Urothelium cell line (cell line): ENCODE measurements at regions not wholly inside any gene's neighbourhood (a gene's known extent, or its start where the extent isn't known, plus 50 kb on each side); places are given as distances from the start of the nearest gene placed in this dataset.

ENCODE experiments used
- DNase-seq: peaks from one replicate; pipeline ENCODE4 v3.0.0; 2011; ENCODE audit warnings: low spot score, mixed read lengths
- FAIRE-seq: peaks from 2 replicates; lab custom pipeline; 2011; peaks lifted over from hg19 to GRCh38; lab: Jason Lieb, UNC

DNA sequence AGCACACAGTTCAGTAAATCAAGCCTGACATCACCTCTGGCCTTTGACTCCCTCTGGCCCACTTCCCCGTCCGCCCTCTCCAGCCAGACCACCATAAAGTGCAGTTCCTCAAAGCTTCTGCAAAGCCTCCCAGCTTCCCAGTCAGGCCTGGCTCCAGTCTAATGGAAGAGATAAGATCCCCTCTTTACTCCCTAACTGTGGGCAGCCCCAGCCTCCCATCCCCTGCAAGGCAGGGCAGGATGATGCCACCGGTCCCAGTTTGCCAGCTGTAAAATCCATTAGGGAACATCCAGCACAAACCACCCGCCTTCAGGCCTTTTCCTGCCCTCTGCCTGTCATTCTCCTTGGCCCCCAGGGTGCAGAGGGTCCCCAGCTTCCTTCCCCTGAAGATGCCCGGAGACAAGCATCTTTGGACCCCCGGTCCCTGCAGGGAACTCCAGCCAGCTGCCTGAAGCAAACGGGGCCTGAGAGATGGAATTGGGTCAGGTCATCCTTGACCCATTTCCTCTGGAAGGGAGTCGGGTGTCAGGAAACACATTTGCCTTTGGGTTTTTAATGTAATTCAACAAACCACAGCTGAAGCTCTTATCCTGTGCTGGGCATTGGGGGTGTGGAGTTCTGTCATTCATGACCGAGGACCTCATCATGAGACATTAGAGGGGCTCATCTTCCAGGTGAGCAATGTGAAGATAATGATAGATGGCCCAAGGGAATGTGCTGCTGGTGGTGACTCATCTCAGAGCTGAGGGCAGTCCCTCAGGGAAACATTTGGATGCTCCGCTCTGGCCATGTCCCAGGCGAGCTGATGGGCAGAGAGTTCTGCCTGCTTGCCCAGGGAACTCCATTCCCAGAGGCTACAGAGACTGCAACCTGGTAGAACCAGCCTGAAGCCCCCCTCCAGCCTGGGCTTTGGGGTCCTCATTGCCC, 93.8 kb upstream of the CLMN start:
- DNase-seq (no peak), FAIRE-seq (no peak)

DNA sequence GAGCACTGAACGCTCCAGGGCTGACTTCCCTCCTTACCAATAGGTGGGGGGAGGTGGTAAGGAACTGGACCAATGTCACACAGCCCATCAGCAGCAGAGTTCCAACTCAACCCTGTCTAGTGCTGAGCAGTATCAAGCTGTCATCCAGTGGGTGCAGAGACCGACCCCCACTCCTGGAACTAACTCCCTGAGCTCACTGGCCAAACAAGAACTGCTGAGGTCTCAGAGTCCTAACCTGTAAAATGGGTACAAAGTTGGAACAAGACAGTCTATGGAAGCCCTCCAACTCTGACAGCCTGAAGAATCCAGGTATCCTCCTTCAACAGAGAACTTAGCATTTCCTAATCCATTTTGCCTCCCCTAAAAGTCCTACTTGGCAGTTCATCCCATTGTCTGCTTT, 91.1 kb upstream of the CLMN start:
- FAIRE-seq, result no peak

GRCh38 chr14:95409477-95410272, 90.0 kb upstream of the CLMN start:
- FAIRE-seq, result no peak
- no peak for DNase-seq

More for the DNA sequence above, 91.1 kb upstream of the CLMN start:
- no peak for DNase-seq

GRCh38 chr14:95408731-95409476, 89.2 kb upstream of the CLMN start:
- DNase-seq (no peak), FAIRE-seq (no peak)

GRCh38 chr14:95407354-95407753, 87.6 kb upstream of the CLMN start:
- no peak for DNase-seq
- no peak for FAIRE-seq

- DNase-seq (no peak), FAIRE-seq (no peak)
Measured at GRCh38 chr14:95406756-95407277, 87.1 kb upstream of the CLMN start.

GRCh38 chr14:95404583-95404982, 84.9 kb upstream of the CLMN start:
- no peak for DNase-seq
- FAIRE-seq, result no peak

GRCh38 chr14:95402578-95402977, 82.9 kb upstream of the CLMN start:
- FAIRE-seq (no peak), DNase-seq (no peak)

- DNase-seq (no peak), FAIRE-seq (no peak)
Measured at GRCh38 chr14:95402176-95402575, 82.5 kb upstream of the CLMN start.

DNA sequence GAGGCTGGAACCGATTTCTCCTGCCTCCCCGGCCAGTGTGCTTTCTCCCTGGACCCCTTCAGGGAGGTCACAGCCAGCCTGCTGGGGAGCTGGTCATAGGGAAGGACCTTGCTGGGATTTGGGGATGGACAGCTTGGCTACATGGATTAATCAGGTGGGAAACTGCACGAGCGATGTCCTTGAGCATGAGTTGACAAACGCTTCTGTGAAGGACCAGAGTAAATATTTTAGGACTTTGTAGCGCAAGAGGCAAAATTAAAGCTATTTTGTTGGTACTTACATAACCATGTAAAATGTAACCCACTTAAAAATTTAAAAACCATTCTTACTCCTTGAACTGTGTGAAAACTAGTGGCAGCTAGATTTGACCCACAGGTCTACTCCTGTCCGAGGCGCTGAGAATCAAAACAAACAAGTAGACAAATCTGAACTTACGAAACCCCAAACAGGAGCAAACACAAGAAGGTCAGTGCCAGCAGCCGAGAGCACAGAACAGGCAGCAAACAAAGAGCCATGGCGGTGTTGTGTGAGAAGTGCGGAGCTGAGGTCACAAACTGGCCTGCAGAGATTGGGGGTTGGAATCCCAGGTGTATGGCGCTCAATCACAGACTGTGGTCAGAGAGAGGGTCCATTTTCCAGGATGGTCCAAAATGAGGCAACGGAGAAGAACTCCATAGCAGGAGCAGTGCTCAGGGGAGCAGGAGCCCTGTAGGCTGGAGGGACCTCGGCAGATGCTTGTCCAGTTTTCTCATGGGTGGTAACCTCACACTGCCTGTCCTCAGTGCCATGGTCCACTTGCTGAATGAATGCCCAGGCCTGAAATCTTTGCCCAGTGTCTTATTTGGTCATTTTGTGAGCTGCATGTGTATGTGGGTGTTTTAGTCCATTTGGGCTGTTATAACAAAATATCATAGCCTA, 79.2 kb upstream of the CLMN start:
- no peak for FAIRE-seq
- no peak for DNase-seq

GRCh38 chr14:95397325-95397724, 77.6 kb upstream of the CLMN start:
- no peak for FAIRE-seq
- no peak for DNase-seq

- DNase-seq, result no peak
- FAIRE-seq, result no peak
Measured at GRCh38 chr14:95396221-95396620, 76.5 kb upstream of the CLMN start.

DNA sequence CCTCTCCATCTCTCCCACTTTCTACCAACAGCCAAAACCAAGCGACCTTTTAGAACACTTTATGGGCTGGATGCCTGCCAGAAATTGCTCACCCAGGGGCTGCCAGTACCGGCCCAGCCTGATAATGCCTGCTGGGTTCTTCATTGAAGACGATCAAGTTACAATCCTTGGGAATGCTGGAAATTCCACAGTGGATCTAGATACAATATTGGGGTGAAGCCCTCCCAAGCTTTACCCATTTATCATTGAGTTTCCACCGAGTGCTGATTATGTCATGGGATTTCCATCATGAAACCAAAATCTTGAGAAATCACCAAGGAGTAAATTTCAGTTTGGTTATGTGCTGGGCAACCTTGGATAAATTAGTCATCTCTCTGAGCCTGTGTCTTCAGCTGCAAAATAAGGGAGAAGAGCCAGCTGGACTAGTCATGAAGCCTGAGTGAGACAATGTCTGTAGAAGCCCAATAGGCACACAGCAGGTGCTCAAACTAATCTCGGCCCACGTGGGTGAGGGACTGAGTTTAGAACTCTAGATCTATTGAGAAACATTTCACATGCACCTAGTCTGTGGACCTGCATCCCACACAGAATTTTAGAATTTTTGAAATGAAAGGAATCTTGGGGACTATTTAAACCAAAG, 75.5 kb upstream of the CLMN start:
- DNase-seq, result no peak
- FAIRE-seq, result no peak

DNA sequence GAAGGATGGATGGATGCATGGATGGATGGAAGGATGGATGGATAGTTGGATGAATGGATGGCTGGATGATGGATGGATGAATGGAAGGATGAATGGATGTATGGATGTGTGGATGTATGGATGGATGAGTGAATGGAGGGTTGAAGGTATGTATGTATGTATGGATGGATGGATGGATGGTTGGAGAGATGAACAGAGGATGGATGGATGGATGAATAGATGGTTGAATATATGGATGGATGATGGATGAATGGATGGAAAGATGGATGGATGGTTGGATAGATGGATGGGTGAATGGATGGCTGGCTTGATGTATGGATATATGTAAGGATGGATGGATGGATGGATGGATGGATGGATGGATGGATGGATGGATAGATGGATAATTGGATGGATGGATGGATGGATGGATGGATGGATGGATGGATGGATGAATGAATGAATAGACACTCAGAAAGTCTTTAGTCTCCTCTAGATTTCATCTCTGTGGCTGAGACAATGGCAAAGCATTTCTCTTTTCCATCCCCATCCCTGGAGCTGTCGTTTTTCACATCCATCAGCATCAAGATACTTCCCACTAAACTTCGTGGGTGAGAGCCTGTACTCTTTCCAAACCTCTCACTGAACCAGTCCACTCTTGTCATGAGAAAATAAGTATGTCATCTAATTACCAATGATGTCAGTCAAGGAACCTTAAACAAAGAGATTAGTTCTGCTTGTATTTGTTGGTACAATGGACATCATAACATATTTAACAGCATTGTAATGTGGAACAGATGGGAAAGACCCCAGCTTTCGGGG, 74.8 kb upstream of the CLMN start:
- DNase-seq, result no peak
- FAIRE-seq, result no peak

GRCh38 chr14:95392841-95393240, 73.1 kb upstream of the CLMN start:
- FAIRE-seq, result no peak
- DNase-seq, result no peak

- FAIRE-seq, result no peak
Measured at GRCh38 chr14:95391331-95391730, 71.6 kb upstream of the CLMN start.

DNA sequence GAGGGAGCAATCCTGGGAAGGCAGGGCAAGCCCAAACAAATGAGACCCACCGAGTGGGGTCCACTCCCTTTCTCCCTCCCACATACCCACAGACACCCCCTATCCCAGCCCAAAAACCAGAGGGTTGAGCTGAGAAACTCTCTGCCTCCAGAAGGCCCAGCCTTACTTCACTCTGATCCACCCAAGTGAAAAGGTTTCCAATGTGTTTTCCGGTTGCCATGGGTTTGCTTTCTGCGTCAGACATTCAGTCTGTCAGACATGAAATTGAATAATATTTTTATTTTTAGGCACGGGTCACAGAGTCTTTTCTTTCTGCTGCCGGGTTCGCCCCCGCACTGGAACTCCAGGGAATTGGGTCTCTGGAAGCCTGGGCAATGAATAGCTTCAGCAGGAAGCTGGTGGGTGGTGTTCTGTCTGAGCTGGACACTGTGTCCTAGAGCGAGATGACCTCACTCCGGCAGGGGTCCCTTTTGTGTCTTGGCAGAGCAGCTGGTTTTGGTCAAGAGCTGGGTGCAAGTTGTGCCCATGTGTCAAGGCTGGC, 69.8 kb upstream of the CLMN start:
- DNase-seq (no peak), FAIRE-seq (no peak)

More at GRCh38 chr14:95391331-95391730, 71.6 kb upstream of the CLMN start:
- DNase-seq, result no peak

DNA sequence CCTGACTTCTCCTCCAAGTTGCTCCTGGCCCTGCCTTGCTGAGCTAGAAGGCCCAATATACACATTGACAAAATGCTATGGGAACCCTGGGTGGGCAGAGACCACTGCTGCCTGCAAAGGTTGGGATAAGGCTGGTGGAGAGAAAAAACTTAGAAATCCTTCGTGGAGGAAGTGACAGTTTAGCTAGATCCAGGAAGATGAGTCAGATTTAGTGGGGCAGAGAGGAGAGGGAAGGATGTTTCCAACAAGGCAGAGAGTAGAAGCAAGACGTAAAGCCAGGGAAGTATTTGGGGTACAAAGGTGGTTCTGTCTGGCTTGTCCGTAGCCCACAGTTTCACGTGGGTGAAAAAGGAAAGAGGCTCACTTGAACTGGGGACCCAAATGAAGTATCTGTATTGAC, 69.0 kb upstream of the CLMN start:
- DNase-seq (no peak), FAIRE-seq (no peak)
